ENCODE measurements at regions not wholly inside any gene's neighbourhood (a gene's known extent, or its start where the extent isn't known, plus 50 kb on each side); places are given as distances from the start of the nearest gene placed in this dataset.

DNA sequence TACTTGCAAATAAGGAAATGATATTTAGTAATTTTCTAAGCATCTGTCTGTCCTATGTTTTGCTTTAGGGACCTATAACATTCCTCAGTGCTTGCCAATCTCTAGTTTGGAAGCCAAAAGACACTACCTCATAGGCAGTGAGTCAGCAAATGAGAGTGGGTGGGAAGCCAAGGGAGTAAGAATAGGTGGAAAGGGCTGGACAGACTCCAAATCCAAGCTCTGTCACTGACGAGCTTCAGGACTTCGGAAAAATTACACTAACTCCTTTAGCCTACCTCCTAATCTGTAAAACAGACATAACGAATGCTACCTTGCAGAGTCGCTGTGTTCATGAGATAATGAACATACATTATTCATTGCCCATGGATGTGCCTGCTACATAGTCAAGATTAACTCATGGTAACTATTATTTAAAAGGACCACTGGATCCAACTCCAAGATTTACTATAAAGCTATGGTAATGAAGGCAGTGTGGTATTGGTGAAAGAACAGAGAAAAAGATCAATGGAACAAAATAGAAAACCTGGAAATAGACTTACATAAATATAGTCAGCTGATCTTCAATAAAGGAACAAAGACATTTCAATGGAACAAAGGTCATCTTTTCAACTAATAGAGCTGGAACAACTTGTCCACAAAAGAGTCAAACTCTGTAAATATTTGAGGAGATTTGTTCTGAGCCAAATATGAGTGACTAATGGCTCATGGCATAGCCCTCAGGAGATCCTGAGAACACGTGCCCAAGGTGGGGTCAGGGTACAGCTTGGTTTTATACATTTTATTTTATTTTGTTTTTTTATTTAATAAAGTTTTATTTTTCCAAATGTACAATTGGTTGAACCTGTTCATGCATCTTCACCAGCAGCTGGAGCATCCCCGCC lies 64.1 kb downstream of the FAM50B start (continued):
- TF ChIP-seq ZNF513 (tag by site-specific recombination; IDR thresholded peaks at IDR 0.05) (no peak), KLF1 (tag by site-specific recombination; IDR thresholded peaks at IDR 0.05) (peak; percentile 22; the same call in 1 of the 2 replicates), ZNF274 (IDR thresholded peaks at IDR 0.05; ENCODE audit: low read length) (no peak), ZNF274 (tag by site-specific recombination; IDR thresholded peaks at IDR 0.05; ENCODE audit: borderline replicate concordance) (no peak), ZNF747 (tag by site-specific recombination; IDR thresholded peaks at IDR 0.05) (no peak), ZNF660 (tag by site-specific recombination; IDR thresholded peaks at IDR 0.05) (peak; percentile 85; the same call in 1 of the 2 replicates), ZBTB1 (tag by site-specific recombination; IDR thresholded peaks at IDR 0.05) (no peak), ZSCAN16 (tag by site-specific recombination; IDR thresholded peaks at IDR 0.05) (no peak), ZNF621 (tag by site-specific recombination; IDR thresholded peaks at IDR 0.05) (no peak), PATZ1 (tag by site-specific recombination; IDR thresholded peaks at IDR 0.05) (0 out of 2 replicates have a peak, but pooled peaks have one; percentile 31), KLF10 (tag by site-specific recombination; IDR thresholded peaks at IDR 0.05) (peak; percentile 75), ZBTB48 (tag by site-specific recombination; IDR thresholded peaks at IDR 0.05) (peak; percentile 80; the same call in 1 of the 2 replicates), ZBTB6 (tag by site-specific recombination; IDR thresholded peaks at IDR 0.05) (no peak), ZNF549 (tag by site-specific recombination; IDR thresholded peaks at IDR 0.05) (no peak), ZNF211 (tag by site-specific recombination; IDR thresholded peaks at IDR 0.05; ENCODE audit: low read depth) (no peak), ZFP41 (tag by site-specific recombination; IDR thresholded peaks at IDR 0.05; ENCODE audit: borderline replicate concordance) (no peak), ZNF2 (tag by site-specific recombination; IDR thresholded peaks at IDR 0.05) (0 out of 2 replicates have a peak, but pooled peaks have one; percentile 16), ZNF157 (tag by site-specific recombination; IDR thresholded peaks at IDR 0.05) (no peak), ZNF629 (tag by site-specific recombination; IDR thresholded peaks at IDR 0.05) (peak; percentile 89), ZNF335 (tag by site-specific recombination; conservative IDR thresholded peaks at IDR 0.05) (peak; percentile 52), ZNF239 (tag by site-specific recombination; IDR thresholded peaks at IDR 0.05) (no peak), ZNF19 (tag by site-specific recombination; IDR thresholded peaks at IDR 0.05; ENCODE audit: low read depth) (no peak), ZNF692 (tag by site-specific recombination; IDR thresholded peaks at IDR 0.05) (peak; percentile 40; the same call in 1 of the 2 replicates), ZNF202 (tag by site-specific recombination; IDR thresholded peaks at IDR 0.05; ENCODE audit: borderline replicate concordance) (no peak)
- TF ChIP-seq, protein P1, sequence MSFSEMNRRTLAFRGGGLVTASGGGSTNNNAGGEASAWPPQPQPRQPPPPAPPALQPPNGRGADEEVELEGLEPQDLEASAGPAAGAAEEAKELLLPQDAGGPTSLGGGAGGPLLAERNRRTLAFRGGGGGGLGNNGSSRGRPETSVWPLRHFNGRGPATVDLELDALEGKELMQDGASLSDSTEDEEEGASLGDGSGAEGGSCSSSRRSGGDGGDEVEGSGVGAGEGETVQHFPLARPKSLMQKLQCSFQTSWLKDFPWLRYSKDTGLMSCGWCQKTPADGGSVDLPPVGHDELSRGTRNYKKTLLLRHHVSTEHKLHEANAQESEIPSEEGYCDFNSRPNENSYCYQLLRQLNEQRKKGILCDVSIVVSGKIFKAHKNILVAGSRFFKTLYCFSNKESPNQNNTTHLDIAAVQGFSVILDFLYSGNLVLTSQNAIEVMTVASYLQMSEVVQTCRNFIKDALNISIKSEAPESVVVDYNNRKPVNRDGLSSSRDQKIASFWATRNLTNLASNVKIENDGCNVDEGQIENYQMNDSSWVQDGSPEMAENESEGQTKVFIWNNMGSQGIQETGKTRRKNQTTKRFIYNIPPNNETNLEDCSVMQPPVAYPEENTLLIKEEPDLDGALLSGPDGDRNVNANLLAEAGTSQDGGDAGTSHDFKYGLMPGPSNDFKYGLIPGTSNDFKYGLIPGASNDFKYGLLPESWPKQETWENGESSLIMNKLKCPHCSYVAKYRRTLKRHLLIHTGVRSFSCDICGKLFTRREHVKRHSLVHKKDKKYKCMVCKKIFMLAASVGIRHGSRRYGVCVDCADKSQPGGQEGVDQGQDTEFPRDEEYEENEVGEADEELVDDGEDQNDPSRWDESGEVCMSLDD (tag by site-specific recombination; IDR thresholded peaks at IDR 0.05): no peak
- TF ChIP-seq, protein P2, sequence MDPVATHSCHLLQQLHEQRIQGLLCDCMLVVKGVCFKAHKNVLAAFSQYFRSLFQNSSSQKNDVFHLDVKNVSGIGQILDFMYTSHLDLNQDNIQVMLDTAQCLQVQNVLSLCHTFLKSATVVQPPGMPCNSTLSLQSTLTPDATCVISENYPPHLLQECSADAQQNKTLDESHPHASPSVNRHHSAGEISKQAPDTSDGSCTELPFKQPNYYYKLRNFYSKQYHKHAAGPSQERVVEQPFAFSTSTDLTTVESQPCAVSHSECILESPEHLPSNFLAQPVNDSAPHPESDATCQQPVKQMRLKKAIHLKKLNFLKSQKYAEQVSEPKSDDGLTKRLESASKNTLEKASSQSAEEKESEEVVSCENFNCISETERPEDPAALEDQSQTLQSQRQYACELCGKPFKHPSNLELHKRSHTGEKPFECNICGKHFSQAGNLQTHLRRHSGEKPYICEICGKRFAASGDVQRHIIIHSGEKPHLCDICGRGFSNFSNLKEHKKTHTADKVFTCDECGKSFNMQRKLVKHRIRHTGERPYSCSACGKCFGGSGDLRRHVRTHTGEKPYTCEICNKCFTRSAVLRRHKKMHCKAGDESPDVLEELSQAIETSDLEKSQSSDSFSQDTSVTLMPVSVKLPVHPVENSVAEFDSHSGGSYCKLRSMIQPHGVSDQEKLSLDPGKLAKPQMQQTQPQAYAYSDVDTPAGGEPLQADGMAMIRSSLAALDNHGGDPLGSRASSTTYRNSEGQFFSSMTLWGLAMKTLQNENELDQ (tag by site-specific recombination; IDR thresholded peaks at IDR 0.05; ENCODE audit: low read depth): no peak
- TF ChIP-seq, protein P3, sequence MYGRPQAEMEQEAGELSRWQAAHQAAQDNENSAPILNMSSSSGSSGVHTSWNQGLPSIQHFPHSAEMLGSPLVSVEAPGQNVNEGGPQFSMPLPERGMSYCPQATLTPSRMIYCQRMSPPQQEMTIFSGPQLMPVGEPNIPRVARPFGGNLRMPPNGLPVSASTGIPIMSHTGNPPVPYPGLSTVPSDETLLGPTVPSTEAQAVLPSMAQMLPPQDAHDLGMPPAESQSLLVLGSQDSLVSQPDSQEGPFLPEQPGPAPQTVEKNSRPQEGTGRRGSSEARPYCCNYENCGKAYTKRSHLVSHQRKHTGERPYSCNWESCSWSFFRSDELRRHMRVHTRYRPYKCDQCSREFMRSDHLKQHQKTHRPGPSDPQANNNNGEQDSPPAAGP (tag by site-specific recombination; IDR thresholded peaks at IDR 0.05): peak; percentile 93
